Gastroesophageal sphincter (tissue), 4 donors: ENCODE measurements at regions not wholly inside any gene's neighbourhood (a gene's known extent, or its start where the extent isn't known, plus 50 kb on each side); places are given as distances from the start of the nearest gene placed in this dataset.
"Not testable (repeated sequence)": the region's sequence is repeated elsewhere in the genome, so short reads cannot be mapped to it uniquely, and the experiment has no call there.

ENCODE experiments used
- ATAC-seq: fragments of 150-250 bp; one replicate; pipeline ENCODE4 v1.9.1; 2016; ENCODE audit warnings: mild to moderate bottlenecking, moderate library complexity
- H3K27ac ChIP-seq, 4 donors: fragments of 200-600 bp; sonication (generic) in 3 of 4; 1 replicate in 3 of 4; 2 replicates in 1 of 4; pipeline ENCODE4 v1.5.1; 2016 to 2019
- H3K27me3 ChIP-seq: fragments of 200-600 bp; sonication (generic); one replicate; pipeline ENCODE4 v1.5.1; 2019
- H3K36me3 ChIP-seq, 2 donors: fragments of 200-600 bp; sonication (generic); one replicate each; pipeline ENCODE4 v1.5.1; 2019; ENCODE audit warnings: control low read depth in 1 of 2
- H3K4me1 ChIP-seq, 3 donors: fragments of 200-600 bp; sonication (generic); 1 replicate in 2 of 3; 2 replicates in 1 of 3; pipeline ENCODE4 v1.5.1; 2016 to 2019; ENCODE audit warnings: control low read depth in 2 of 3
- H3K4me3 ChIP-seq, 2 donors: fragments of 200-600 bp; sonication (generic); one replicate each; pipeline ENCODE4 v1.5.1; 2019; ENCODE audit warnings: mild to moderate bottlenecking in 1 of 2, moderate library complexity in 1 of 2
- H3K9me3 ChIP-seq, 3 donors: fragments of 200-600 bp; sonication (generic); one replicate each; pipeline ENCODE4 v1.5.1; 2017 to 2019; ENCODE audit warnings: control low read depth in 2 of 3
- CTCF ChIP-seq, 4 experiments: fragments of 200-600 bp in 2 of 4; fragments of 450-650 bp in 2 of 4; sonication (generic) in 1 of 4; IDR thresholded peaks; one replicate each; pipeline ENCODE4 v1.5.1; 2017 to 2019; ENCODE audit warnings: antibody characterized with exemption in 4 of 4, mild to moderate bottlenecking in 2 of 4, moderate library complexity in 2 of 4
- EP300 ChIP-seq: sonication (generic); formaldehyde crosslinking; IDR thresholded peaks from one replicate; pipeline ENCODE4 v1.6.1; 2017; ENCODE audit warnings: antibody characterized with exemption, mild to moderate bottlenecking
- POLR2A ChIP-seq, 2 donors: fragments of 450-650 bp; IDR thresholded peaks; one replicate each; pipeline ENCODE4 v1.6.1; 2017; ENCODE audit warnings: antibody characterized with exemption in 2 of 2, mild to moderate bottlenecking in 2 of 2, moderate library complexity in 1 of 2
- POLR2AphosphoS5 ChIP-seq: sonication (generic); formaldehyde crosslinking; IDR thresholded peaks from one replicate; pipeline ENCODE4 v1.6.1; 2017; ENCODE audit warnings: antibody characterized with exemption
- WGBS, 2 donors: methylation state at CpG; one replicate each; pipeline ENCODE4 v1.1.5; 2018; ENCODE audit warnings: low coverage in 1 of 2; 5-methylcytosine and 5-hydroxymethylcytosine counted together

GRCh38 chr1:121522061-121522759, 337.4 kb downstream of the SRGAP2C start:
- ATAC-seq: no peak
- 66 to 84% methylated on average over 4 to 5 of the region's 5 CpGs for WGBS, 2 donors
- Histone ChIP-seq H3K27ac (no peak overlapping the region), H3K36me3 (no peaks in the 10 kb centered on the region), H3K4me3 (no peak overlapping the region), H3K9me3 (no peaks in the 10 kb centered on the region), H3K27me3 (peaks cover 59% of the 10 kb centered on the region), H3K4me1 (peaks cover 0 to 12% (median 4%) of the 10 kb centered on the region in 3 donors)
- TF ChIP-seq EP300 (no peak), POLR2AphosphoS5 (no peak), POLR2A (IDR thresholded peaks at IDR 0.05) (no peak), CTCF (IDR thresholded peaks at IDR 0.05) (no peak)

- not testable (repeated sequence) for H3K4me3 ChIP-seq, H3K9me3 ChIP-seq, H3K36me3 ChIP-seq, ATAC-seq, H3K27ac ChIP-seq
- peaks cover 53% of the 10 kb centered on the region for H3K27me3 ChIP-seq
- H3K4me1 ChIP-seq: peaks cover 0 to 12% (median 4%) of the 10 kb centered on the region in 3 donors
- WGBS, 2 donors: 72 to 78% methylated on average over 4 of the region's 4 CpGs
These were observed 338.3 kb downstream of the SRGAP2C start for GRCh38 chr1:121523112-121523511.

- no peak for ATAC-seq
- no peak for TF ChIP-seq EP300
- no peak for TF ChIP-seq POLR2AphosphoS5
- TF ChIP-seq CTCF (IDR thresholded peaks at IDR 0.05): no peak
- no peak for TF ChIP-seq POLR2A (IDR thresholded peaks at IDR 0.05)
- WGBS, 2 donors: 79 to 82% methylated on average over 4 of the region's 4 CpGs
These were observed 340.6 kb downstream of the SRGAP2C start for GRCh38 chr1:121525355-121525754.

GRCh38 chr1:121528958-121529357, 344.2 kb downstream of the SRGAP2C start:
- not testable (repeated sequence) for H3K27ac ChIP-seq, H3K4me3 ChIP-seq, ATAC-seq, H3K36me3 ChIP-seq, H3K27me3 ChIP-seq, H3K4me1 ChIP-seq, H3K9me3 ChIP-seq

More at GRCh38 chr1:121525355-121525754, 340.6 kb downstream of the SRGAP2C start:
- Histone ChIP-seq H3K4me3 (no peak overlapping the region), H3K36me3 (no peaks in the 10 kb centered on the region), H3K27ac (no peak overlapping the region), H3K9me3 (no peaks in the 10 kb centered on the region), H3K4me1 (no peaks in the 10 kb centered on the region), H3K27me3 (peaks cover 31% of the 10 kb centered on the region)

GRCh38 chr1:121530026-121530425, 345.3 kb downstream of the SRGAP2C start:
- H3K27ac ChIP-seq, H3K36me3 ChIP-seq, H3K27me3 ChIP-seq, H3K9me3 ChIP-seq, ATAC-seq, H3K4me3 ChIP-seq, H3K4me1 ChIP-seq: not testable (repeated sequence)
- WGBS, 2 donors: 33 to 37% methylated on average over 2 of the region's 2 CpGs

- H3K4me3 ChIP-seq, H3K36me3 ChIP-seq, ATAC-seq, H3K9me3 ChIP-seq, H3K27ac ChIP-seq, H3K27me3 ChIP-seq, H3K4me1 ChIP-seq: not testable (repeated sequence)
- 79 to 87% methylated on average over 5 of the region's 5 CpGs for WGBS, 2 donors
These were observed 347.0 kb downstream of the SRGAP2C start for GRCh38 chr1:121531747-121532146.

- H3K27ac ChIP-seq, ATAC-seq, H3K4me1 ChIP-seq, H3K27me3 ChIP-seq, H3K36me3 ChIP-seq, H3K4me3 ChIP-seq, H3K9me3 ChIP-seq: not testable (repeated sequence)
- 80 to 83% methylated on average over 1 to 4 of the region's 14 CpGs for WGBS, 2 donors
These were observed 353.4 kb downstream of the SRGAP2C start for GRCh38 chr1:121538148-121538547.
